ENCODE measurements at regions not wholly inside any gene's neighbourhood (a gene's known extent, or its start where the extent isn't known, plus 50 kb on each side); places are given as distances from the start of the nearest gene placed in this dataset.

GRCh38 chr6:21299216-21299615, 294.3 kb upstream of the SOX4 start:
- TF ChIP-seq, protein P1, sequence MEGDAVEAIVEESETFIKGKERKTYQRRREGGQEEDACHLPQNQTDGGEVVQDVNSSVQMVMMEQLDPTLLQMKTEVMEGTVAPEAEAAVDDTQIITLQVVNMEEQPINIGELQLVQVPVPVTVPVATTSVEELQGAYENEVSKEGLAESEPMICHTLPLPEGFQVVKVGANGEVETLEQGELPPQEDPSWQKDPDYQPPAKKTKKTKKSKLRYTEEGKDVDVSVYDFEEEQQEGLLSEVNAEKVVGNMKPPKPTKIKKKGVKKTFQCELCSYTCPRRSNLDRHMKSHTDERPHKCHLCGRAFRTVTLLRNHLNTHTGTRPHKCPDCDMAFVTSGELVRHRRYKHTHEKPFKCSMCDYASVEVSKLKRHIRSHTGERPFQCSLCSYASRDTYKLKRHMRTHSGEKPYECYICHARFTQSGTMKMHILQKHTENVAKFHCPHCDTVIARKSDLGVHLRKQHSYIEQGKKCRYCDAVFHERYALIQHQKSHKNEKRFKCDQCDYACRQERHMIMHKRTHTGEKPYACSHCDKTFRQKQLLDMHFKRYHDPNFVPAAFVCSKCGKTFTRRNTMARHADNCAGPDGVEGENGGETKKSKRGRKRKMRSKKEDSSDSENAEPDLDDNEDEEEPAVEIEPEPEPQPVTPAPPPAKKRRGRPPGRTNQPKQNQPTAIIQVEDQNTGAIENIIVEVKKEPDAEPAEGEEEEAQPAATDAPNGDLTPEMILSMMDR (IDR thresholded peaks at IDR 0.05; ENCODE audit: insufficient read depth, low read depth, low read length) = no peak
- POLR2A ChIA-PET = no interaction called here
- CTCF ChIA-PET = interaction anchor here (1.0 kb wide), 1 partner anchor 14 kb away, joined by 3 read pairs; no protein-coding TSS in a partner anchor

GRCh38 chr6:21300439-21300838, 293.1 kb upstream of the SOX4 start:
- no peak for DNase-seq (ENCODE audit: low read depth)
- no peaks in the 10 kb centered on the region for H3K36me3 ChIP-seq (ENCODE audit: control insufficient read depth, insufficient read depth, low read length)
- no peaks in the 10 kb centered on the region for H3K27me3 ChIP-seq (ENCODE audit: control insufficient read depth, insufficient read depth, low read length)
- TF ChIP-seq, protein P1 (IDR thresholded peaks at IDR 0.05; ENCODE audit: insufficient read depth, low read depth, low read length) = no peak
- H3K4me3 ChIP-seq (ENCODE audit: low read depth, low read length) = no peak overlapping the region
- ChIA-PET CTCF (interaction anchor here (1.0 kb wide), 1 partner anchor 13 kb away, joined by 3 read pairs; no protein-coding TSS in a partner anchor), POLR2A (no interaction called here)

More at GRCh38 chr6:21299216-21299615, 294.3 kb upstream of the SOX4 start:
- H3K36me3 ChIP-seq (ENCODE audit: control insufficient read depth, insufficient read depth, low read length) = no peaks in the 10 kb centered on the region
- DNase-seq (ENCODE audit: low read depth) = no peak
- no peak overlapping the region for H3K4me3 ChIP-seq (ENCODE audit: low read depth, low read length)
- H3K27me3 ChIP-seq (ENCODE audit: control insufficient read depth, insufficient read depth, low read length) = no peaks in the 10 kb centered on the region

DNA sequence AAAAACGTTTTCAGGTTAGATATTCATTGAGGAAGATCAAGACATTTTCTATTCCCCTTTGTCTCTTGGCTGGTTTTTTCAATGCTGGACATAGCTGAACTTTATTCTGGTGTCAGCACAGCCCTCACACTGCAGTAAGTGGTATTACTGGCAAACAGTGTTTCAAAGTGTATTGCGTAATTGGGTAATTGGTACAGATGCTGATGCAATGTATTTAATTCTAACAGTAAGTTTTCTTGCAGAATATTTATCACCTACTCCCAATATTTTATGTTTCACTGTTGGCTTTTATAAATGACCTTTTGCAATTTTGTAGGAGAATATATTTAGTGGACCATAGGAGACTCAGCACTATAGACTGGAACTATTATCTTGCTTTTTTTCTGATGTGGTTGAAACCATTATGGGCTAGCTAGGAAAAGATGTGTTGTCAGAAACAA, 287.6 kb upstream of the SOX4 start:
- ChIA-PET POLR2A (no interaction called here), CTCF (no interaction called here)
- Histone ChIP-seq H3K4me3 (ENCODE audit: low read depth, low read length) (no peak overlapping the region), H3K36me3 (ENCODE audit: control insufficient read depth, insufficient read depth, low read length) (no peaks in the 10 kb centered on the region), H3K27me3 (ENCODE audit: control insufficient read depth, insufficient read depth, low read length) (peaks cover 2% of the 10 kb centered on the region; the same call in 1 of the 2 replicates)
- TF ChIP-seq, protein P1 (IDR thresholded peaks at IDR 0.05; ENCODE audit: insufficient read depth, low read depth, low read length) = peak; percentile 32; the same call in 1 of the 2 replicates
- peak; percentile 17 for DNase-seq (ENCODE audit: low read depth)

DNA sequence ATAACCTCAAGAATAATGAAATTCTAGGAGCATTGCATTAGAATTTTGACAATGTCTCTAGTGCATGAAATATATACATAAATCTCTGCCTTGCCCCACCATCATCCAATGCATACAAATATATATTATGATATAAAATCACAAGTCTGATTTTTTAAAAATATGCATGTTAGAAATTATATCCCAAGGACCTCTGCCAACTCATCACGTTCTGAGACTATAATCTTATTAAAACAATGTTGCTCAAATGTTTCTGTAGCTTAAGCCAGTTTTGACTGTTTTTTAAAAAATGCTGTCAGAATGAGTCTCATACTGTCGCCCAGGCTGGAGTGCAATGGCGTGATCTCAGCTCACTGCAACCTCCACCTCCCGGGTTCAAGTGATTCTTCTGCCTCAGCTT, 287.0 kb upstream of the SOX4 start:
- TF ChIP-seq, protein P1 (IDR thresholded peaks at IDR 0.05; ENCODE audit: insufficient read depth, low read depth, low read length) = no peak
- ChIA-PET CTCF (no interaction called here), POLR2A (no interaction called here)
- DNase-seq (ENCODE audit: low read depth) = no peak
- H3K36me3 ChIP-seq (ENCODE audit: control insufficient read depth, insufficient read depth, low read length) = no peaks in the 10 kb centered on the region
- H3K4me3 ChIP-seq (ENCODE audit: low read depth, low read length) = no peak overlapping the region
- H3K27me3 ChIP-seq (ENCODE audit: control insufficient read depth, insufficient read depth, low read length) = peaks cover 2% of the 10 kb centered on the region; the same call in 1 of the 2 replicates

GRCh38 chr6:21309807-21310221, 283.7 kb upstream of the SOX4 start:
- ChIA-PET CTCF (interaction anchor here (0.6 kb wide), 1 partner anchor 19 kb away, joined by 4 read pairs; no protein-coding TSS in a partner anchor), POLR2A (no interaction called here)
- TF ChIP-seq, protein P1 (IDR thresholded peaks at IDR 0.05; ENCODE audit: insufficient read depth, low read depth, low read length) = no peak
- no peaks in the 10 kb centered on the region for H3K36me3 ChIP-seq (ENCODE audit: control insufficient read depth, insufficient read depth, low read length)
- peaks cover 2% of the 10 kb centered on the region; the same call in 1 of the 2 replicates for H3K27me3 ChIP-seq (ENCODE audit: control insufficient read depth, insufficient read depth, low read length)
- H3K4me3 ChIP-seq (ENCODE audit: low read depth, low read length) = no peak overlapping the region
- DNase-seq (ENCODE audit: low read depth) = no peak

Data from BJ (cell line).